CD4-positive, alpha-beta T cell treated with Interleukin-10 for 1 hour (primary cell): ENCODE measurements at regions not wholly inside any gene's neighbourhood (a gene's known extent, or its start where the extent isn't known, plus 50 kb on each side); places are given as distances from the start of the nearest gene placed in this dataset.
"Not testable (repeated sequence)": the region's sequence is repeated elsewhere in the genome, so short reads cannot be mapped to it uniquely, and the experiment has no call there.

ENCODE experiments used
- DNase-seq: peaks from one replicate; pipeline ENCODE4 v3.0.0-alpha.2; 2020

- DNase-seq: no peak
These were observed 102.0 kb downstream of the VPREB1 start for GRCh38 chr22:22346401-22347107.

- DNase-seq: no peak
These were observed 103.7 kb downstream of the VPREB1 start for GRCh38 chr22:22348127-22348814.

GRCh38 chr22:22348815-22349454 is 104.3 kb downstream of the VPREB1 start:
- no peak for DNase-seq

GRCh38 chr22:22349455-22349836 is 104.9 kb downstream of the VPREB1 start:
- DNase-seq: no peak

GRCh38 chr22:22351366-22351765 is 106.8 kb downstream of the VPREB1 start:
- no peak for DNase-seq

GRCh38 chr22:22352371-22352999 is 107.9 kb downstream of the VPREB1 start:
- no peak for DNase-seq

GRCh38 chr22:22355096-22355834 is 110.7 kb downstream of the VPREB1 start:
- no peak for DNase-seq

GRCh38 chr22:22357024-22357883 is 112.7 kb downstream of the VPREB1 start:
- DNase-seq: peak; percentile 68

GRCh38 chr22:22358152-22358551 is 113.6 kb downstream of the VPREB1 start:
- DNase-seq: no peak

GRCh38 chr22:22358686-22359085 is 114.1 kb downstream of the VPREB1 start:
- no peak for DNase-seq

- no peak for DNase-seq
These were observed 114.9 kb downstream of the VPREB1 start for GRCh38 chr22:22359465-22359864.

- DNase-seq: no peak
These were observed 115.4 kb downstream of the VPREB1 start for GRCh38 chr22:22360014-22360413.

GRCh38 chr22:22362311-22362710 is 117.7 kb downstream of the VPREB1 start:
- no peak for DNase-seq

- no peak for DNase-seq
These were observed 118.3 kb downstream of the VPREB1 start for GRCh38 chr22:22362936-22363335.

GRCh38 chr22:22364207-22364606 is 119.6 kb downstream of the VPREB1 start:
- no peak for DNase-seq

GRCh38 chr22:22366537-22366936 is 122.0 kb downstream of the VPREB1 start:
- no peak for DNase-seq

GRCh38 chr22:22368516-22368915 is 123.9 kb downstream of the VPREB1 start:
- no peak for DNase-seq

- DNase-seq: not testable (repeated sequence)
These were observed 124.8 kb downstream of the VPREB1 start for GRCh38 chr22:22369219-22369963.

- DNase-seq: no peak
These were observed 125.3 kb downstream of the VPREB1 start for GRCh38 chr22:22369964-22370270.

- no peak for DNase-seq
These were observed 126.5 kb downstream of the VPREB1 start for GRCh38 chr22:22371031-22371541.

- no peak for DNase-seq
These were observed 127.5 kb downstream of the VPREB1 start for GRCh38 chr22:22372086-22372485.
